GM18861 (cell line): ENCODE measurements at regions not wholly inside any gene's neighbourhood (a gene's known extent, or its start where the extent isn't known, plus 50 kb on each side); places are given as distances from the start of the nearest gene placed in this dataset.
"Not testable (repeated sequence)": the region's sequence is repeated elsewhere in the genome, so short reads cannot be mapped to it uniquely, and the experiment has no call there.

Experiments
- ATAC-seq: cut with Tn5 transposase; IDR thresholded peaks from one replicate; pipeline ENCODE4 v1.9.1; 2021; ENCODE audit not compliant: unreplicated experiment

DNA sequence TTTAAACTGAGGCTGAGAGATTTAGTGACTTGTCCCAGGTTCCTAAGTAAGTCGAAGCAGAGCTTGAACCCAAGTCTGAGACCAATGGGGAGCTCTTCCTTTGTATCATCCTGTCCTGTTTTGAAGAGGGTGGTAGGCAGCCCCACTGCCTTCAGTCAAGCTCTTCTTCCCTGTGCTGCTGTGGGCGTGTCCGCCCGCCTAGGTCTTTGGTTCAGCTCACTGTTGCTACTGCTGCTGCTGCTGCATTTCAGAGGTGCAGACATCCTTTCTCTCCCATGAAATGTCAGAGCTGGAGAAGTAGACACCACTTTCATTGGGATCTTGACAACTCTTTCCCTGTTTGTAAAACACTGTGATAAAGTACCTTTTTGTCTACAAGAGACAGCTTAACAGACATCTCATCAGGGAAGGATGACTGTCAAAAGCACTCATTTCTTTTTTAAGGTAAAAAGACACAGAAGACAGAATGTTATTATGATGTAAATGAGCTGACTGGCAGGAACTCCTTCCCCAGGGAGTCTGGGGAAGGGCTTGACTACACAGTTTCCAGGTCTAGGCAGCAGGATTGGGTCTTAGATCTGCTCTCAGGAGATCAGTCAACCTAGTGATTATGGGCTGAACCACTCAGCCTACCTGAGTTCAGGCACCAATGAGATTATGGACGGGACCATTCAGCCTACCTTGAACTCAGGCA, 91.7 kb upstream of the TRIB2 start:
- no peak for ATAC-seq

DNA sequence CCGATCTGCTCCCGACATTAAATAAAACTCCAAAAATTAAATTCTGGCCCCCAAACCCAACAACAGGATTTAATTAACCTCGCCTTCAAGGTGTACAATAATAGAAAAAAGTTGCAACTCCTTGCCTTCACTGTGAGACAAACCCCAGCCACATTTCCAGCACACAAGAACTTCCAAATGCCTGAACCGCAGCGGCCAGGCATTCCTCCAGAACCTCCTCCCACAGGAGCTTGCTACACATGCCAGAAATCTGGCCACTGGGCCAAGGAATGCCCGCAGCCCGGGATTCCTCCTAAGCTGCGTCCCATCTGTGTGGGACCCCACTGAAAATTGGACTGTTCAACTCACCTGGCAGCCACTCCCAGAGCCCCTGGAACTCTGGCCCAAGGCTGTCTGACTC, 88.2 kb upstream of the TRIB2 start:
- not testable (repeated sequence) for ATAC-seq

DNA sequence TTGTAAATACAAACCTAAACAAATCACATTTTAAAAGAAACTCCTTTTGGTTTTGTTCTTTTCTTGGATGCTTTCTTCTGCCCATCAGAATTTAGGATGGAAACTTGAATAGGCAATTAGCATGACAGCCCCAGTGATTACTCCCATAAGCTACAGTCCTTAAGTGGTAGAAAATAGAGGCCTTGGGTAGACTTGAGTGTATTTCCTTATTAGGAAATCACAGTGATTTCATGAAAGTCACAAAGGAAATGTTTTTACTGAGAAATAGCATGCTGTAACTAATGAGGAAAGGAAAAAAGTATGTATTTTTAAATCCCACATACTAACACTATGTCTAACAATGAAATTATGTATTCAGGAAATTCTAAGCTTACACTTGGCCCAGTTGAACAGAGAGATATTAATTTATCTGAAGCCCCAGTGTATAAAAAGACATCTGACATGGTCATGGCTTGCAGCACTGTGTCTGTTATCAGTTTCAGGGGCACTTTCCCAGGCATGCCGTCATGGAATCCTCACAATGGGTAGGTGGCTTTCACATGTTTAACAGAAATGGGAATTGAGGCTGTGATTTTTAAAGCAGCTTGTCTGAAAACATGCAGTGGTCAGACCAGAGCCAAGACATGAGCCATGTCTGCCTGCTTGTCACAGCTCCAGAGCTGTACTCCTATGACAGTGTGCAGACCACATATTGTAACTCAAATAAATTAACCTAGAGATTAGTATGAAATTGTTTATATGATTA, 79.7 kb upstream of the TRIB2 start:
- no peak for ATAC-seq

DNA sequence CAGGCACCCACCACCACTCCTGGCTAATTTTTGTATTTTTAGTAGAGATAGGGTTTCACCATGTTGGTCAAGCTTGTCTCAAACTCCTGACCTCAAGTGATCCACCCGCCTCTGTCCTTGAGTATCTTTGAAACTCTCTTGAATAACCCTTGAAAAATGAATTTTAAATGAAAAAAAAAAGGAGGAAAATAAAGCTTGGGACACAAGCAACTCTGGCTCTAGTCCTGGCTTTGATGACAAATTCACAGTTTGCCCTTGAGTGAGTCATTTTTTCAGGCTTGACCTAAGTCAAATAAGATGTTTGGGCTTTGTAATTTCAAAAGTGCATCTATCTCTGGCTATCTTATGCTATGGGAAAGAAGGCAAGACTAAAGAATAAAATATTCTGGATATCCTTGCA, 79.0 kb upstream of the TRIB2 start:
- ATAC-seq = no peak

DNA sequence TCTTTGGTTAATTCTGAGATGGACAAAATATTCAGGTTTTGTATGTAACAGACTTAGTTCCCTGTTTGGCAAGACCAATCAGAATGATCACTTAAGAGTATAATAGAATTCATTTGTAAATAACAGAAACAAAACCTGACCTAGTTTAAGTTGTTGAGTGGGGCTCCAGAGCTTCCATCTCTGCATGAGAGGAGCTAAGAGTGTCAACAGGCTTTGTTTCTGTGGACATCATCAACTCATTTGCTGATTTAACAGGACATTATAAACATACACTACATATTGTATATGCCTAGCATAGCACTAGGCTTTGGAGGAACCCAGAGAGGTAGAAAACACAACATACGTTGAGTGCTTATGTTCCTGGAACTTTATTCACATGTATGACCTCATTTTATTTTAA, 75.3 kb upstream of the TRIB2 start:
- no peak for ATAC-seq

DNA sequence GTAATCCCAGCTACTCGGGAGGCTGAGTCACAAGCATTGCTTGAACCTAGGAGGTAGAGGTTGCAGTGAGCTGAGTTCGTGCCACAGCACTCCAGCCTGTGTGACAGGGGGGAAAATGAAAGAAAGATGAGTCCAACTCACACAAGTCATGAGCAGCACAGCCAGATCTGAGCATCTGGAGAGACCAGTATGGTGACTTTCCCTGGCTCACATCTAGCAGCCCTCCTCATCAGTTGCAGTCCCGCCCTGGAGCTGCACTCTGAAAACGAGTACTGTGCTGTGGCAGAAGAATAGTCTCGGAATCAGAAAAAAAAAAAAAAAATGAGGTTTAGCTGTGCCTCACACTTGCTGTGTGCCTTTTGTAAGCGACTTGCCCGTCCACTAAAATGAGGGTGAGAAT, 74.4 kb upstream of the TRIB2 start:
- no peak for ATAC-seq

DNA sequence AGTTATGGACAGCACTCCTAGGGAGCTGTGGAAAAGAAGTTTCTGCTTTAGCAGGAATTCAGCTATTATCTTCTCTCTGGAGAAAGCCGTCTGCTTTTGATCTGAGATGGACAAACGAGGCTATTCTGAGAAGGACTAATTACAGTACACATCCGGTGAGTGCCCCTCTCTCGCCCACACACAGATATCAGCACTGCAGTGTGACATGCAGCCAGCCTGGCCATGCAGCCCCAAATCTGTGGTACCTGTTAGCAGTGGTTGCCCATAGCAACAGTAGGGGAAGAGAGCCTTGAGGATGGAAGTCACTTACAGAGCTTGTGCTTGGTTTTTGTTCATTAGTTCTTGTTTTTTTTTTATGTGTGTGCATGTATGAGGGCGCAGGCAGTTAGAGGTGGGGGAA, 73.9 kb upstream of the TRIB2 start:
- ATAC-seq = no peak

DNA sequence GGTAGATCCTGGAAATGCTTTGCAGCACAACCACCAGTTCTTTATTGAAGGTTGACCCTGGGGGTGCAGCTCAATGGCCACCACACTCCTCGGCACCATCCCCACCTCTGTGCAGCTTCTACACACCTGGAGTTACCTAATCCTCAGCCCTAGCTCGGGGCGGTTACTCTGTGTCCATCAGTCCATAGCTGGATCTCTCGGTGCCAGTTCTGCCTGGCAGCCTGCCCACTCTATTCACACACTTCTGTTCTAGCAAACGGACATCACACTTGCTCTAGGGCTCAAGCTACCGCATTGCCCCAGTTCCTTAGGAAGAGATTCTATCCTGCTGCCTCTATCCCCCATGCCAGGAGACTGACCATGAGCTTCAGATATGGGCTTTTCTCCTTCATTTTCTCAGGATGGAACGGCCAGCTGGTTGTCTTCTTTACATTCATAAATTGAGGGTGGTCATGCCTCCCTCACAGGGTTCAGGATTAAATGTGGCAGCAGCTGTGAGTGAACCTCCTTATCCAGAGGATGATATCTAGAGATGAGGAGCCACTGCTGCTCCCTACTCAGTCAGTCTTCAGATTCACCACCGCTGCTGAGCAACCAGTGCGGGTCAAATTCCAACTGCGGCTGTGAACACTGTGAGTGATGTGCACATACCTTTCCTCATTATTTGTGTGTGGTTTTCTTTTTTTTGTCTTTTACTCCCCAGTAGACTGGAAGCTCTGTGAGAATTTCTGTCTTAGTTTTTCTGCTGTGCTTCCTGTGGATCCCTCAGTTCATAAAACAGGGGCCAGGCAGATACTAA, 66.9 kb upstream of the TRIB2 start:
- ATAC-seq = no peak

DNA sequence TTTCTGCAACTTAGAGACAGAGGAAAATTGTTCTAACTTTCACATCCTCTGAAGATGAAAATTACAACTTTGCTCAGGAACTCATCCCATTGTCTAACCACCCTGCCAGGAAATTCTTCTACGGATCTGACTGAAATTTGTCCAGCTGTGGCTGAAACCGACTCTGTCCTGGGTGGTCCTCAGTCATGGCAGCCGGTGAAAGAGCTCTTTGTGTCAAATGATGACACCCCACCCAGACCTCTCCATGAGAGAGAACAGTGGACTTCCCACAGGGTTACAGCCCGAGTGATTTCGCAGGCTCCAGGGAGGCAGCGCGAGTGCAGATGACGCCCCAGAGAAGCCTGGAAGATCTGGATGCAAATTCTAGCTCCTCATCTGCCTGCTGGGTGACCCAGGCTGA, 65.1 kb upstream of the TRIB2 start:
- no peak for ATAC-seq

DNA sequence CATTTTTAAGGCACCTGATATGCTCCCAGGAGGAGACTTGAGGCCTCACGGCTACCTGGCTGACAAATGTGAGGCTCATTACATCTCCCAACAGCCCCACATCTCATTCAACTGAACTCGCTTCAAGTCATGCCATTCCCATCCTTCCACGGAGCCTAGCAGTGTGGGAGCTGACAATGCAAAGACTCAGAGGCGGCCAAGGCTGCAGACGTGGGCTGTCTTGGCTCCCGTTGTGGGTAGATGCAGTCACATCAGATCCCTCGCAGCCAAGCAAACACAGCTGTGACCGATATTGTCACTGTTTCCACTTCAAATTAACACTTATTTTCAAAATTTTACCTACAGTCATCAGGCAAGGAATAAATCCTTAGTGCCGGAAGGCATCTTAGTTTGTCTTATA, 64.0 kb upstream of the TRIB2 start:
- no peak for ATAC-seq

DNA sequence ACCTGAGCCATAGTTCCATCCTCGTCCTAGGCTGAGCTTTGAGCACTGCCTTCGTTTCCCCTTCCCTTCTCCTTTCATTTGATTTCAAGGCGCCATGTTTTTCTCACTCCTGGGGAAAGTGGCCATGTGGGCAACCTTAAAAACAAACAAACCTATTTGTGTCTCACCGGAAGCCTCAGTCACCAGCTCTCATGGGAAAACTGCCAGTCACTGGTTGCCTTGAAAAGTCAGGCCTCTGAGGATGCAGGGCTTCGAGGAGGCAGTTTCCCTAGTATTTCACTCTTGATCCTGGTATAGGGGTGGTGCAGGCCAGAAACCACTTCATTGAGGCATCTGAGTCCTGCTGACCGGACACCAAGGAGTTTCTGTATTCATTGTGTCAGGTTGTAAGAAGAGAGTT, 59.2 kb upstream of the TRIB2 start:
- ATAC-seq = no peak

DNA sequence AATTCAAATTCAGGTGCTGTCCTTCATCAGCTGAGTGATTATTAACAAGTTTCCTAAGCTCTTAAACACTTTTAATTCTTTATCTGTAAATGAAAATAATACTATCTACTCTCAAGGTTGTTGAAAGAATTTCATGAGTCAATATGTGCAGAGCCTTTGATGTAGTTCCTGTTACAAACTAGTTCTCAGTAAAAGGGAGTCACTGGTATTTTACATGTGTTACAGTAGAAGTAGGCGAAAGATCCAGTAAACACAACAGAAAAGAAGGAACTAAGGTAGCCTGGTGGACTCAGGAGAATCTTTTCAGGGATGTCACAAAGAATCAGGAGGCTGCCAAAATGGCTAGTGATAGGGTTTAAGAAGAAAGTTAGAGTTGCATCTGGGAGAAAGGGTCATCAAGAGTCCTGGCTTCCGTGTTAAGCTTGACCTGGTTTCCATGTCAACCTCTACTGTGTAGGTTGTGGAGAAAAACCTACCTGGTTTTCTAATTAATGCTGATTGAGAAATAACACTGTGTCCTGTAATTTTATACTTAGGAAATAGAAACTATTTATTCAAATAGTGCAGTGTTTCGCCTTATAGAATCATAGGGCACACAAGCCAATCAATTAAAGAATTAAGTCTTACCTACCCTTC, 58.3 kb upstream of the TRIB2 start:
- ATAC-seq = no peak

DNA sequence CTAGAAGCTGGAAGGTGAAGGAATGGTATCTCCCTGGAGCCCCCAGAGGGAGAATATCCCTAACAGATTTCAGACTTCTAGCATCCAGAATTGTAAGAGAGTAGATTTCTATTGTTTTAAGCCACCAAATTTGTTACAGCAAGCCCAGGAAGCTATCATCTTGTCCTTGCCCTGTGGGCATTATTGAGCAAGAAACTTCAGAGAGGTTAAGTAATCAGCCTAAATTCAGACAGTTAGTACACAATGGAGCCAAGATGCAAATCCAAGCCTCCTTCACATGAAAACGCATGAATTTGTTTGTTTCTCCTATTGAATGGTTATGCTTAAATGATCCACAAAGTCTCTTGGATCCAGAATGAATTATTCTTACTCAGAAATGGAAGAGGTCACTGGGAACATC, 55.2 kb upstream of the TRIB2 start:
- ATAC-seq = no peak

DNA sequence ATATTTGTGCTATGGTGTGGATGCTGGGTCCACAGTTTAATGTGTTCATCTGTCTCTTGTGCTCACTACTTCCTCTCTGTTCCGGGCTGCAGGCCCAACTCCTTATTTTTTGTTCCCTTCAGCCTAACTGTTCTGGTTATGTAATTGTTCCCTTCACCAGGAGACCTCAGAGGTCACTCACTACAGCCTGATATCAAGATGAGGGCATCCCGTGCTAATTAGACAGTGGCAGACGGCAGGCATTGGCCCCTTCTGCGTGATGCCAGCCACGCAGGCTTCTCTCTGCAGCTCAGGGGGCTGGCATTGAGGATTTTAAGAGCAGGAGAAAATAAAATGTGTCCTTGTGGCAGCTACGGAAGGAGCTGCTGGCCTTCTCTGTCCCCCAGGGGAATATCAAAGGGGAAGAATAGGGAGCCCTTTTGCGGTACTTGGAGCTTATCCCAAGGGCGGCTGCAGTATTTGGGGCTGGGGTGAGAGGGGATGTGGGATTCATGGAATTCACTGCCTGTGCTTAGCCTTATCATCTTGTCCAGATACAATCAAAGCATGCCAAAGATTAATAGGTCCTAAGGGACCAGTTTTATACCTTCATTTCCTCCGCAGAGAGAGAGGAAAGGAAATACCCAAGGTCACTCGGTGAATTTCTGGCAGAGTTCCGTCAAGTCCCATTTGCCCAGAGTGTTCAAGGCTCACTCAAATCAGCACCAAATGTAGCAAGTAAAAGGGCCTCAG, 53.3 kb upstream of the TRIB2 start:
- no peak for ATAC-seq

DNA sequence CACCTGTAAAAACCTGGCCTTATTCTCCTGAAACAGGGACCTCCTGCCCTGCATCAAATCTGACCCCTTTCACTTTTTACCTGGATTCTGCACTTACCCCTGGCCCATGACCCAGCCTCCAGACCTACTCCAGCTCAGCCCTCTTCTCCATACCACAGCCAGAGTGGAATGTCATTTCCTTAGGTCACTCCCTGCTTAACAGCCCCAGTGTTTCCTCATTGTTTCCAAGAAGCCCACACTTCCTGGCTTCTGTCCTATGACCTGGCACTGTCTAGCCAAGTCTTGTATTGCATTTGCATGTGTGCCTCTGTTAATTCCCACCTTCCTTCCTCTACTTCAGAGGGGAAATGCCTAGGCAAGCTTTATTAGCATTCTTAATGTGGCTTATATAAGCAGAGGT, 51.4 kb upstream of the TRIB2 start:
- ATAC-seq = no peak

DNA sequence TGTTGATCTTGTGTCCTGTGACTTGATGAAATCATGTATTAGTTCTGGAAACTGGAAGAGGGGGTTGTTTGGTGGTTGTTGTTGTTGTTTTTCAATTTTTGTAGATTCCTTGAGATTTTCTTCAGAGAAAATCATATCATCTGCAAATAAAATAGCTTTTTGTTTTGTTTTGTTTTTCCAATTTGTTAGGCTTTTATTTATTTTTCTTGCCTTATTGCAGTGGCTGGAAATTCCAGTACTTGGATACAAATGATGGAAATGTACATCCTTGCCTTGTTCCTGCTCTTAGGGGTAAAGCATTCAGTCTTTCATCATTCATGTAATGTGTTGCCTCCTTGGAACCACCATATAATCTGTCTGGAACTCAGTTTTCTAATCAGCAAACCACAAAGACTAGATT, 50.3 kb upstream of the TRIB2 start:
- ATAC-seq = no peak
